ENCODE measurements at regions not wholly inside any gene's neighbourhood (a gene's known extent, or its start where the extent isn't known, plus 50 kb on each side); places are given as distances from the start of the nearest gene placed in this dataset.
A peak's percentile ranks its signal among the peaks of the same experiment; 100 is the strongest.

- TF ChIP-seq ZNF513 (tag by site-specific recombination; IDR thresholded peaks at IDR 0.05) (no peak), ZNF366 (tag by site-specific recombination; conservative IDR thresholded peaks at IDR 0.05) (no peak), HIC1 (tag by site-specific recombination; IDR thresholded peaks at IDR 0.05) (no peak), ZNF76 (tag by site-specific recombination; IDR thresholded peaks at IDR 0.05; ENCODE audit: borderline replicate concordance, low read depth) (no peak)
These were observed 59.3 kb upstream of the BRD7 start (continued) for GRCh38 chr16:50428116-50428515.

- Histone ChIP-seq H3K36me3 (ENCODE audit: control insufficient read depth in 2 of 2, insufficient read depth in 1 of 2, low read length in 2 of 2) (no peaks in the 10 kb centered on the region), H3K9me3 (ENCODE audit: control insufficient read depth, insufficient read depth, low read depth, low read length) (no peaks in the 10 kb centered on the region), H3K27ac (ENCODE audit: extremely low read depth, low read depth, low read length) (no peak overlapping the region), H3K4me3 (ENCODE audit: low read depth, low read length) (no peak overlapping the region), H3K4me1 (ENCODE audit: control insufficient read depth, insufficient read depth, low read length) (no peaks in the 10 kb centered on the region)
- TF ChIP-seq ZNF518A (tag by site-specific recombination; conservative IDR thresholded peaks at IDR 0.05; ENCODE audit: low read depth) (no peak), ZNF10 (tag by site-specific recombination; IDR thresholded peaks at IDR 0.05) (peak; percentile 72), ZNF221 (tag by site-specific recombination; IDR thresholded peaks at IDR 0.05; ENCODE audit: borderline replicate concordance) (no peak)
- ChIA-PET POLR2A (no interaction called here), CTCF (no interaction called here)
These were observed 58.3 kb upstream of the BRD7 start for GRCh38 chr16:50427107-50427506.

- ChIA-PET CTCF (no interaction called here), POLR2A (no interaction called here)
- Histone ChIP-seq H3K27ac (ENCODE audit: extremely low read depth, low read depth, low read length) (no peak overlapping the region), H3K4me1 (ENCODE audit: control insufficient read depth, insufficient read depth, low read length) (no peaks in the 10 kb centered on the region), H3K9me3 (ENCODE audit: control insufficient read depth, insufficient read depth, low read depth, low read length) (no peaks in the 10 kb centered on the region), H3K36me3 (ENCODE audit: control insufficient read depth in 2 of 2, insufficient read depth in 1 of 2, low read length in 2 of 2) (no peaks in the 10 kb centered on the region), H3K4me3 (ENCODE audit: low read depth, low read length) (no peak overlapping the region)
- TF ChIP-seq ZBTB26 (tag by site-specific recombination; optimal IDR thresholded peaks at IDR 0.05): no peak
- TF ChIP-seq PRDM6 (tag by site-specific recombination; IDR thresholded peaks at IDR 0.05): no peak
- TF ChIP-seq ZNF140 (tag by site-specific recombination; IDR thresholded peaks at IDR 0.05): no peak
- no peak for TF ChIP-seq ZNF521 (tag by site-specific recombination; IDR thresholded peaks at IDR 0.05)
- no peak for TF ChIP-seq OVOL3 (tag by site-specific recombination; IDR thresholded peaks at IDR 0.05)
These were observed 56.9 kb upstream of the BRD7 start for GRCh38 chr16:50425648-50426047.

Measured in HEK293 (cell line).